ENCODE measurements at regions not wholly inside any gene's neighbourhood (a gene's known extent, or its start where the extent isn't known, plus 50 kb on each side); places are given as distances from the start of the nearest gene placed in this dataset.
"Not testable (repeated sequence)": the region's sequence is repeated elsewhere in the genome, so short reads cannot be mapped to it uniquely, and the experiment has no call there.

GRCh38 chr2:184452907-184453306 is 145.4 kb upstream of the ZNF804A start:
- no peaks in the 10 kb centered on the region for H3K9me3 ChIP-seq (ENCODE audit: low read length)
- H3K4me3 ChIP-seq (ENCODE audit: low read length), result no peak overlapping the region
- no peak overlapping the region for H2AFZ ChIP-seq (ENCODE audit: low read depth, low read length)
- no peaks in the 10 kb centered on the region for H3K4me1 ChIP-seq (ENCODE audit: insufficient read depth, low read length)
- no peaks in the 10 kb centered on the region for H3K36me3 ChIP-seq (ENCODE audit: insufficient read depth, low read length)
- no peaks in the 10 kb centered on the region for H3K27me3 ChIP-seq (ENCODE audit: insufficient read depth, low read length)

GRCh38 chr2:184455624-184456023 is 142.7 kb upstream of the ZNF804A start:
- Histone ChIP-seq H3K9me3 (ENCODE audit: low read length) (no peaks in the 10 kb centered on the region), H2AFZ (ENCODE audit: low read depth, low read length) (no peak overlapping the region), H3K27me3 (ENCODE audit: insufficient read depth, low read length) (no peaks in the 10 kb centered on the region), H3K36me3 (ENCODE audit: insufficient read depth, low read length) (no peaks in the 10 kb centered on the region), H3K4me3 (ENCODE audit: low read length) (no peak overlapping the region), H3K4me1 (ENCODE audit: insufficient read depth, low read length) (no peaks in the 10 kb centered on the region)

- not testable (repeated sequence) for H3K9me3 ChIP-seq (ENCODE audit: low read length); H3K27me3 ChIP-seq (ENCODE audit: insufficient read depth, low read length); H3K4me3 ChIP-seq (ENCODE audit: low read length); H3K36me3 ChIP-seq (ENCODE audit: insufficient read depth, low read length); H2AFZ ChIP-seq (ENCODE audit: low read depth, low read length); H3K4me1 ChIP-seq (ENCODE audit: insufficient read depth, low read length)
Observed at GRCh38 chr2:184456693-184457092, 141.6 kb upstream of the ZNF804A start.

- Histone ChIP-seq H2AFZ (ENCODE audit: low read depth, low read length) (no peak overlapping the region), H3K27me3 (ENCODE audit: insufficient read depth, low read length) (no peaks in the 10 kb centered on the region), H3K36me3 (ENCODE audit: insufficient read depth, low read length) (no peaks in the 10 kb centered on the region), H3K4me3 (ENCODE audit: low read length) (no peak overlapping the region), H3K4me1 (ENCODE audit: insufficient read depth, low read length) (no peaks in the 10 kb centered on the region), H3K9me3 (ENCODE audit: low read length) (no peaks in the 10 kb centered on the region)
Observed at GRCh38 chr2:184463102-184463865, 135.0 kb upstream of the ZNF804A start.

- no peaks in the 10 kb centered on the region for H3K36me3 ChIP-seq (ENCODE audit: insufficient read depth, low read length)
- no peaks in the 10 kb centered on the region for H3K27me3 ChIP-seq (ENCODE audit: insufficient read depth, low read length)
- H2AFZ ChIP-seq (ENCODE audit: low read depth, low read length), result no peak overlapping the region
- H3K4me3 ChIP-seq (ENCODE audit: low read length), result no peak overlapping the region
- no peaks in the 10 kb centered on the region for H3K9me3 ChIP-seq (ENCODE audit: low read length)
- H3K4me1 ChIP-seq (ENCODE audit: insufficient read depth, low read length), result no peaks in the 10 kb centered on the region
Observed at GRCh38 chr2:184463866-184464248, 134.5 kb upstream of the ZNF804A start.

GRCh38 chr2:184468826-184469225 is 129.5 kb upstream of the ZNF804A start:
- Histone ChIP-seq H3K9me3 (ENCODE audit: low read length) (no peaks in the 10 kb centered on the region), H3K4me3 (ENCODE audit: low read length) (no peak overlapping the region), H3K36me3 (ENCODE audit: insufficient read depth, low read length) (no peaks in the 10 kb centered on the region), H3K27me3 (ENCODE audit: insufficient read depth, low read length) (no peaks in the 10 kb centered on the region), H3K4me1 (ENCODE audit: insufficient read depth, low read length) (no peaks in the 10 kb centered on the region), H2AFZ (ENCODE audit: low read depth, low read length) (no peak overlapping the region)

- no peak overlapping the region for H3K4me3 ChIP-seq (ENCODE audit: low read length)
- H3K9me3 ChIP-seq (ENCODE audit: low read length), result no peaks in the 10 kb centered on the region
- H3K36me3 ChIP-seq (ENCODE audit: insufficient read depth, low read length), result no peaks in the 10 kb centered on the region
- H3K27me3 ChIP-seq (ENCODE audit: insufficient read depth, low read length), result no peaks in the 10 kb centered on the region
- H2AFZ ChIP-seq (ENCODE audit: low read depth, low read length), result no peak overlapping the region
- H3K4me1 ChIP-seq (ENCODE audit: insufficient read depth, low read length), result no peaks in the 10 kb centered on the region
Observed at GRCh38 chr2:184472481-184472880, 125.8 kb upstream of the ZNF804A start.

- H3K9me3 ChIP-seq (ENCODE audit: low read length), result no peaks in the 10 kb centered on the region
- H3K4me1 ChIP-seq (ENCODE audit: insufficient read depth, low read length), result no peaks in the 10 kb centered on the region
- no peaks in the 10 kb centered on the region for H3K27me3 ChIP-seq (ENCODE audit: insufficient read depth, low read length)
- H2AFZ ChIP-seq (ENCODE audit: low read depth, low read length), result no peak overlapping the region
- H3K36me3 ChIP-seq (ENCODE audit: insufficient read depth, low read length), result no peaks in the 10 kb centered on the region
- H3K4me3 ChIP-seq (ENCODE audit: low read length), result no peak overlapping the region
Observed at GRCh38 chr2:184481865-184482264, 116.5 kb upstream of the ZNF804A start.

- H3K9me3 ChIP-seq (ENCODE audit: low read length), result no peaks in the 10 kb centered on the region
- no peaks in the 10 kb centered on the region for H3K4me1 ChIP-seq (ENCODE audit: insufficient read depth, low read length)
- H3K36me3 ChIP-seq (ENCODE audit: insufficient read depth, low read length), result no peaks in the 10 kb centered on the region
- no peak overlapping the region for H2AFZ ChIP-seq (ENCODE audit: low read depth, low read length)
- no peak overlapping the region for H3K4me3 ChIP-seq (ENCODE audit: low read length)
- no peaks in the 10 kb centered on the region for H3K27me3 ChIP-seq (ENCODE audit: insufficient read depth, low read length)
Observed at GRCh38 chr2:184498936-184499335, 99.4 kb upstream of the ZNF804A start.

GRCh38 chr2:184504252-184504651 is 94.1 kb upstream of the ZNF804A start:
- Histone ChIP-seq H3K4me3 (ENCODE audit: low read length) (no peak overlapping the region), H3K36me3 (ENCODE audit: insufficient read depth, low read length) (no peaks in the 10 kb centered on the region), H3K27me3 (ENCODE audit: insufficient read depth, low read length) (no peaks in the 10 kb centered on the region), H2AFZ (ENCODE audit: low read depth, low read length) (no peak overlapping the region), H3K9me3 (ENCODE audit: low read length) (no peaks in the 10 kb centered on the region), H3K4me1 (ENCODE audit: insufficient read depth, low read length) (no peaks in the 10 kb centered on the region)

GRCh38 chr2:184507254-184507653 is 91.1 kb upstream of the ZNF804A start:
- Histone ChIP-seq H3K36me3 (ENCODE audit: insufficient read depth, low read length) (no peaks in the 10 kb centered on the region), H3K9me3 (ENCODE audit: low read length) (no peaks in the 10 kb centered on the region), H3K4me1 (ENCODE audit: insufficient read depth, low read length) (no peaks in the 10 kb centered on the region), H3K4me3 (ENCODE audit: low read length) (no peak overlapping the region), H3K27me3 (ENCODE audit: insufficient read depth, low read length) (no peaks in the 10 kb centered on the region), H2AFZ (ENCODE audit: low read depth, low read length) (no peak overlapping the region)

- H3K36me3 ChIP-seq (ENCODE audit: insufficient read depth, low read length), result no peaks in the 10 kb centered on the region
- no peaks in the 10 kb centered on the region for H3K27me3 ChIP-seq (ENCODE audit: insufficient read depth, low read length)
- no peaks in the 10 kb centered on the region for H3K4me1 ChIP-seq (ENCODE audit: insufficient read depth, low read length)
- no peak overlapping the region for H2AFZ ChIP-seq (ENCODE audit: low read depth, low read length)
- no peak overlapping the region for H3K4me3 ChIP-seq (ENCODE audit: low read length)
- no peaks in the 10 kb centered on the region for H3K9me3 ChIP-seq (ENCODE audit: low read length)
Observed at GRCh38 chr2:184517402-184517801, 80.9 kb upstream of the ZNF804A start.

- Histone ChIP-seq H3K27me3 (ENCODE audit: insufficient read depth, low read length) (no peaks in the 10 kb centered on the region), H3K4me1 (ENCODE audit: insufficient read depth, low read length) (no peaks in the 10 kb centered on the region), H2AFZ (ENCODE audit: low read depth, low read length) (no peak overlapping the region), H3K9me3 (ENCODE audit: low read length) (no peaks in the 10 kb centered on the region), H3K36me3 (ENCODE audit: insufficient read depth, low read length) (no peaks in the 10 kb centered on the region), H3K4me3 (ENCODE audit: low read length) (no peak overlapping the region)
Observed at GRCh38 chr2:184520441-184520840, 77.9 kb upstream of the ZNF804A start.

GRCh38 chr2:184523732-184524131 is 74.6 kb upstream of the ZNF804A start:
- H3K9me3 ChIP-seq (ENCODE audit: low read length), result peaks cover 10% of the 10 kb centered on the region
- H2AFZ ChIP-seq (ENCODE audit: low read depth, low read length), result no peak overlapping the region
- no peaks in the 10 kb centered on the region for H3K4me1 ChIP-seq (ENCODE audit: insufficient read depth, low read length)
- no peak overlapping the region for H3K4me3 ChIP-seq (ENCODE audit: low read length)
- H3K27me3 ChIP-seq (ENCODE audit: insufficient read depth, low read length), result no peaks in the 10 kb centered on the region
- H3K36me3 ChIP-seq (ENCODE audit: insufficient read depth, low read length), result no peaks in the 10 kb centered on the region

Measured in neuron (in vitro differentiated cells).